ENCODE measurements at regions not wholly inside any gene's neighbourhood (a gene's known extent, or its start where the extent isn't known, plus 50 kb on each side); places are given as distances from the start of the nearest gene placed in this dataset.

DNA sequence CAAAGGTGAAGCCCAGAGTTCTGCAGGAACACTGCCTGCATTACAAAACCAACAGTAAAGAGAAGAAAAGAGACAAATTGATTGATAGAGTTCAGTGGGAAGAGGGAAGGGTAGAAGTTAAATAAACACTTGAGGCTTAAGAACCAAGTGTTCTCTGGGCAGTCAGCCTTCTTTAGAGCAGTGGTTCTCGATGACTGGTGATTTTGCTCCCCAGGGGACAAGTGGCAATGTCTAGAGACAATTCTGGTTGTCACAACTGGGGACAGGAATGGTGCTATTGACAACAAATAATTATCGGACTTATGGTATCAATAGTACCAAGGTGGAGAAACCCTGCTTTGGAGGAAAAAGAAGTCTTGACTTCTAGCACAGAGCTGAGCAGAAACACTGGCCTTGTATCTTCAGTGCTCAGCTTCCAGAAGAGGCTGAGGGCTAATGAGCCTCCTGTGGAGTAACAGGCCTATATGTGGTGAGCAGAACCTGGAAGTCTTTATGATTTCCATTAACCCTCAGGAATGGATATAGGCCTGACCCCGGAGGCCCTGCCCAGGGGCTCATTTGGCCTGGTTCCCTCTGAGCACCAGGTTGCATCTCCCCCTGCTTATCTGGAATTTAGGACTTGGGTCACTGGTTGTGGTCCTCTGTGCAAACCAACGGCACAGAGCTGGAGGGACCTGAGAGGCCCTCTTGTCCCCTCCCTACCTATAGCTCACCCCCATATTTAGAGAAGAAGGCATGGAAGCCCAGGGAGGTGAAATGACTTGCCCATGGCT is 204.6 kb upstream of the PWP1 start:
- Histone ChIP-seq H3K9me3 (ENCODE audit: control insufficient read depth, insufficient read depth, low read depth, low read length) (no peaks in the 10 kb centered on the region), H3K36me3 (ENCODE audit: control insufficient read depth in 2 of 2, insufficient read depth in 1 of 2, low read length in 2 of 2) (no peaks in the 10 kb centered on the region), H3K4me3 (ENCODE audit: low read depth, low read length) (no peak overlapping the region), H3K4me1 (ENCODE audit: control insufficient read depth, insufficient read depth, low read length) (0 out of 2 replicates have a peak, but pooled peaks cover 2% of the 10 kb centered on the region), H3K27ac (ENCODE audit: extremely low read depth, low read depth, low read length) (no peak overlapping the region)
- ChIA-PET POLR2A (no interaction called here), CTCF (interaction anchor here (0.8 kb wide), 1 partner anchor 349 kb away, joined by 4 read pairs; no protein-coding TSS in a partner anchor)
- TF ChIP-seq ZNF274 (IDR thresholded peaks at IDR 0.05; ENCODE audit: low read length) (no peak), ZNF274 (tag by site-specific recombination; IDR thresholded peaks at IDR 0.05; ENCODE audit: borderline replicate concordance) (no peak), ZIC2 (tag by site-specific recombination; IDR thresholded peaks at IDR 0.05) (peak; percentile 64), ZFP69B (tag by site-specific recombination; IDR thresholded peaks at IDR 0.05) (no peak)

DNA sequence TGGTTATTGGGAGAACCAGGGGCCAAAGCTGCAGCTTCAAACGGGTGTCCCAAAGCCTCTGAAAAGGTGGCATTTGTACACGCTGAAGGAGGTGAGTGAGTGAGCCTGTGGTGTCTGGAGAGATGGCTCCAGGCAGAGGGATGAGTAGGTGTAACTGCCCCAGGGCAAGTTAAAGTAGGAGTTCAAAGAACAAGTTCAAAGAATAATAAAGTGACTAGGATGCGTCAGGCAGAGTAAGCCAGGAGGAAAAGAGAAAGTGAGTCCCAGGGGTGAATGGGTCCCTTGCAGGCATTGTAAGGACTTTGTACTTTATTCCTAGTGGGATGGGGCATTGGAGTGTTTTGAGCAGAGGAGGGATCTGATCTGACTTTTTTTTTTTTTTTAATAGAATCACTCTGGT is 201.4 kb upstream of the PWP1 start:
- TF ChIP-seq TRIM28 (IDR thresholded peaks at IDR 0.05; ENCODE audit: borderline replicate concordance, low read length): no peak
- TF ChIP-seq ZNF24 (tag by site-specific recombination; IDR thresholded peaks at IDR 0.05): no peak
- no peak for TF ChIP-seq ZNF354C (tag by site-specific recombination; IDR thresholded peaks at IDR 0.05; ENCODE audit: borderline replicate concordance, low read depth)
- no peak for TF ChIP-seq ZNF175 (tag by site-specific recombination; IDR thresholded peaks at IDR 0.05)
- TF ChIP-seq SP7 (tag by site-specific recombination; IDR thresholded peaks at IDR 0.05): no peak
- no peak for TF ChIP-seq GLIS2 (tag by site-specific recombination; IDR thresholded peaks at IDR 0.05)
- no peak for TF ChIP-seq ZNF350 (tag by site-specific recombination; IDR thresholded peaks at IDR 0.05)
- TF ChIP-seq ZFHX2 (tag by site-specific recombination; conservative IDR thresholded peaks at IDR 0.05): peak; percentile 39
- no peak for TF ChIP-seq ZNF292 (tag by site-specific recombination; IDR thresholded peaks at IDR 0.05; ENCODE audit: borderline replicate concordance, low read depth)
- TF ChIP-seq ZNF112 (tag by site-specific recombination; IDR thresholded peaks at IDR 0.05): no peak
- no peak for TF ChIP-seq KLF10 (tag by site-specific recombination; IDR thresholded peaks at IDR 0.05)
- TF ChIP-seq, protein P1, sequence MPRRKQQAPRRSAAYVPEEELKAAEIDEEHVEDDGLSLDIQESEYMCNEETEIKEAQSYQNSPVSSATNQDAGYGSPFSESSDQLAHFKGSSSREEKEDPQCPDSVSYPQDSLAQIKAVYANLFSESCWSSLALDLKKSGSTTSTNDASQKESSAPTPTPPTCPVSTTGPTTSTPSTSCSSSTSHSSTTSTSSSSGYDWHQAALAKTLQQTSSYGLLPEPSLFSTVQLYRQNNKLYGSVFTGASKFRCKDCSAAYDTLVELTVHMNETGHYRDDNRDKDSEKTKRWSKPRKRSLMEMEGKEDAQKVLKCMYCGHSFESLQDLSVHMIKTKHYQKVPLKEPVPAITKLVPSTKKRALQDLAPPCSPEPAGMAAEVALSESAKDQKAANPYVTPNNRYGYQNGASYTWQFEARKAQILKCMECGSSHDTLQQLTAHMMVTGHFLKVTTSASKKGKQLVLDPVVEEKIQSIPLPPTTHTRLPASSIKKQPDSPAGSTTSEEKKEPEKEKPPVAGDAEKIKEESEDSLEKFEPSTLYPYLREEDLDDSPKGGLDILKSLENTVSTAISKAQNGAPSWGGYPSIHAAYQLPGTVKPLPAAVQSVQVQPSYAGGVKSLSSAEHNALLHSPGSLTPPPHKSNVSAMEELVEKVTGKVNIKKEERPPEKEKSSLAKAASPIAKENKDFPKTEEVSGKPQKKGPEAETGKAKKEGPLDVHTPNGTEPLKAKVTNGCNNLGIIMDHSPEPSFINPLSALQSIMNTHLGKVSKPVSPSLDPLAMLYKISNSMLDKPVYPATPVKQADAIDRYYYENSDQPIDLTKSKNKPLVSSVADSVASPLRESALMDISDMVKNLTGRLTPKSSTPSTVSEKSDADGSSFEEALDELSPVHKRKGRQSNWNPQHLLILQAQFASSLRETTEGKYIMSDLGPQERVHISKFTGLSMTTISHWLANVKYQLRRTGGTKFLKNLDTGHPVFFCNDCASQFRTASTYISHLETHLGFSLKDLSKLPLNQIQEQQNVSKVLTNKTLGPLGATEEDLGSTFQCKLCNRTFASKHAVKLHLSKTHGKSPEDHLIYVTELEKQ (tag by site-specific recombination; IDR thresholded peaks at IDR 0.05; ENCODE audit: borderline replicate concordance): no peak
- TF ChIP-seq ZNF114 (tag by site-specific recombination; IDR thresholded peaks at IDR 0.05): no peak
- 0 out of 2 replicates have a peak, but pooled peaks have one; percentile 40 for TF ChIP-seq EGR2 (tag by site-specific recombination; IDR thresholded peaks at IDR 0.05; ENCODE audit: low read depth)
- TF ChIP-seq, protein P2, sequence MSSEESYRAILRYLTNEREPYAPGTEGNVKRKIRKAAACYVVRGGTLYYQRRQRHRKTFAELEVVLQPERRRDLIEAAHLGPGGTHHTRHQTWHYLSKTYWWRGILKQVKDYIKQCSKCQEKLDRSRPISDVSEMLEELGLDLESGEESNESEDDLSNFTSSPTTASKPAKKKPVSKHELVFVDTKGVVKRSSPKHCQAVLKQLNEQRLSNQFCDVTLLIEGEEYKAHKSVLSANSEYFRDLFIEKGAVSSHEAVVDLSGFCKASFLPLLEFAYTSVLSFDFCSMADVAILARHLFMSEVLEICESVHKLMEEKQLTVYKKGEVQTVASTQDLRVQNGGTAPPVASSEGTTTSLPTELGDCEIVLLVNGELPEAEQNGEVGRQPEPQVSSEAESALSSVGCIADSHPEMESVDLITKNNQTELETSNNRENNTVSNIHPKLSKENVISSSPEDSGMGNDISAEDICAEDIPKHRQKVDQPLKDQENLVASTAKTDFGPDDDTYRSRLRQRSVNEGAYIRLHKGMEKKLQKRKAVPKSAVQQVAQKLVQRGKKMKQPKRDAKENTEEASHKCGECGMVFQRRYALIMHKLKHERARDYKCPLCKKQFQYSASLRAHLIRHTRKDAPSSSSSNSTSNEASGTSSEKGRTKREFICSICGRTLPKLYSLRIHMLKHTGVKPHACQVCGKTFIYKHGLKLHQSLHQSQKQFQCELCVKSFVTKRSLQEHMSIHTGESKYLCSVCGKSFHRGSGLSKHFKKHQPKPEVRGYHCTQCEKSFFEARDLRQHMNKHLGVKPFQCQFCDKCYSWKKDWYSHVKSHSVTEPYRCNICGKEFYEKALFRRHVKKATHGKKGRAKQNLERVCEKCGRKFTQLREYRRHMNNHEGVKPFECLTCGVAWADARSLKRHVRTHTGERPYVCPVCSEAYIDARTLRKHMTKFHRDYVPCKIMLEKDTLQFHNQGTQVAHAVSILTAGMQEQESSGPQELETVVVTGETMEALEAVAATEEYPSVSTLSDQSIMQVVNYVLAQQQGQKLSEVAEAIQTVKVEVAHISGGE (tag by site-specific recombination; conservative IDR thresholded peaks at IDR 0.05; ENCODE audit: low read depth): no peak
- Histone ChIP-seq H3K4me3 (ENCODE audit: low read depth, low read length) (no peak overlapping the region), H3K4me1 (ENCODE audit: control insufficient read depth, insufficient read depth, low read length) (0 out of 2 replicates have a peak, but pooled peaks cover 2% of the 10 kb centered on the region), H3K27ac (ENCODE audit: extremely low read depth, low read depth, low read length) (no peak overlapping the region), H3K36me3 (ENCODE audit: control insufficient read depth in 2 of 2, insufficient read depth in 1 of 2, low read length in 2 of 2) (no peaks in the 10 kb centered on the region), H3K9me3 (ENCODE audit: control insufficient read depth, insufficient read depth, low read depth, low read length) (no peaks in the 10 kb centered on the region)
- ChIA-PET POLR2A (no interaction called here), CTCF (no interaction called here)
